ENCODE measurements at regions not wholly inside any gene's neighbourhood (a gene's known extent, or its start where the extent isn't known, plus 50 kb on each side); places are given as distances from the start of the nearest gene placed in this dataset.

DNA sequence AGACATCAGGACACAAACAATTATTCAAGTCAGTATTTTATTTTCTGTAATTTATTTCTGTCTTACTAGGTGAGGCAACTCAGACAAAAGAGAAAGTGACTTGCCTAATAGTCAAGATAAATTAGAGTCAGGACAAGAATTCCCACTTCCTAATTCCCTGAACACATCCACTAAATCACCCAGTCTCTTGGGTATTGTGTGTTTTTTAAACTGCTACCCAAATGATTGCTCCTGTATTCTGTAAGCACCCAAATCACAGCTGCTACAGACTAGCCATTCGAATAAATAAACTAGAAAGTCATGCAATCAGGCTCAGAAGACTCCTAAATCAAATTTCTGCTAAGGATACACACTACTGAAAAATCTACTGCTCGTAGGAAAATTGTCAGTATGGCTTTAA is 263.0 kb downstream of the DUSP6 start:
- Mint-ChIP-seq H3K27ac (no peak overlapping the region), H3K36me3 (ENCODE audit: insufficient read depth in 2 of 2) (peaks cover 25 to 43% of the 10 kb centered on the region in 2 donors), H3K4me3 (no peak overlapping the region), H3K27me3 (ENCODE audit: low read depth) (no peaks in the 10 kb centered on the region), H3K9me3 (peaks cover 19 to 21% of the 10 kb centered on the region in 2 donors), H3K4me1 (ENCODE audit: low read depth) (peaks cover 39% of the 10 kb centered on the region)
- no peak for DNase-seq
- no peak for ATAC-seq (replicated peaks in 1 of 2)

DNA sequence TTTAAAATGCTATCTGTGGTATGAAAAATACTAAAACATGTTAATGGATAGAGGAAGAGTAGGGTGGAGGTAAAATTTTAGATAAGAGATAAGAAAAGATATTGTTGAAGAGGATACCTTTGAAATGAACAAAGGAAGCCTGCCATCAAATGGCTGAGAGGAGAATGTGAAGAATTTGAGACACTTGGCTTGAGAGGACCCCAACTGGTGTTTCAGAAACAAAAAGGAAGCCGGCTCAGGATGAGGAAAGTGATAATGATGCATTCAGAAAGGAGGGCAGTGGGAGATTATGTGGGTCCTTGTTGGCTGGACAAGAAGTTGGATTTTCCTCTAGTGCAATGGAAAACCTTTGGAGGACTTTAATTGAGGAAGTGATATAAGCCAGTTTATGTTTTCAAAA is 264.4 kb downstream of the DUSP6 start:
- ATAC-seq (replicated peaks in 1 of 2), result no peak
- peaks cover 26 to 38% of the 10 kb centered on the region in 2 donors for H3K36me3 Mint-ChIP-seq (ENCODE audit: insufficient read depth in 2 of 2)
- H3K9me3 Mint-ChIP-seq, result peaks cover 15 to 18% of the 10 kb centered on the region in 2 donors
- peaks cover 29% of the 10 kb centered on the region for H3K4me1 Mint-ChIP-seq (ENCODE audit: low read depth)
- no peaks in the 10 kb centered on the region for H3K27me3 Mint-ChIP-seq (ENCODE audit: low read depth)
- no peak for DNase-seq
- H3K27ac Mint-ChIP-seq, result peak overlapping the region; percentile 5
- no peak overlapping the region for H3K4me3 Mint-ChIP-seq

DNA sequence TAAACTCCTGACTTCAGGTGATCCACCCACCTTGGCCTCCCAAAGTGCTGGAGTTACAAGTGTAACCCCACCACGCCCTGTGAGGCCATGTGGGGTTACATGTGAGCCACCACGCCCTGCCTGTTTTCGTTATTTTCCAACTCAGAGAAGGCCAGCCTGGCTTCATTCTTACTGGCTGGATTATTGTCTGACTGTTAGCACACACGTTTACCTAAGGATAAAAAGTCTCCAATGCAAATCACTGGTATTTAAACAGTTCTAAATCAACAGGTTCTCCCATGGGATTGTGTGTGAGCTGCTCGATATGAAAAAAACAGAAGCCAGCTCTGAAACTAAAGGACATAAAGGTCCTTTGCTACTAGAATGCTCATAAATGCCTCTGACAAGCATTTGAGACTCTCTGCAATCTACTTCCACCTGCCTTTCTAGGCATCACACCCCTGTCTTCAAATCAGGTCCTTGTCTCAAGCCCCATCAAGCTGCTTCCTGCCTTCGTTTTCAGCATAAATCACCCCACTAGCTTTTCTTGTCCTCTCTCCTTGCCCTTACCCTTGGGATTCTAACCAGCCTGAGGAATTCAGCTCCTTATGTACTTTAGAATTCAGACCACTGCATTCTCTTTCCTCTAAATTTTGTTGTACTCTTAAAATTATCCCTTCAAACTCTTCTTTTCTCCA is 265.0 kb downstream of the DUSP6 start:
- DNase-seq (no peak), ATAC-seq (replicated peaks in 1 of 2) (no peak)
- Mint-ChIP-seq H3K27me3 (ENCODE audit: low read depth) (no peaks in the 10 kb centered on the region), H3K4me3 (no peak overlapping the region), H3K4me1 (ENCODE audit: low read depth) (peaks cover 27% of the 10 kb centered on the region), H3K9me3 (peaks cover 14 to 15% of the 10 kb centered on the region in 2 donors), H3K27ac (peak overlapping the region; percentile 5), H3K36me3 (ENCODE audit: insufficient read depth in 2 of 2) (peaks cover 25 to 32% of the 10 kb centered on the region in 2 donors)

- H3K9me3 Mint-ChIP-seq, result peaks cover 8 to 10% of the 10 kb centered on the region in 2 donors
- no peak for ATAC-seq (replicated peaks in 1 of 2)
- no peak overlapping the region for H3K27ac Mint-ChIP-seq
- no peak overlapping the region for H3K4me3 Mint-ChIP-seq
- H3K36me3 Mint-ChIP-seq (ENCODE audit: insufficient read depth in 2 of 2), result peaks cover 17% of the 10 kb centered on the region in 2 donors
- no peaks in the 10 kb centered on the region for H3K27me3 Mint-ChIP-seq (ENCODE audit: low read depth)
- no peak for DNase-seq
- H3K4me1 Mint-ChIP-seq (ENCODE audit: low read depth), result peaks cover 36% of the 10 kb centered on the region
Measured at GRCh38 chr12:89085421-89085820, 266.9 kb downstream of the DUSP6 start.

DNA sequence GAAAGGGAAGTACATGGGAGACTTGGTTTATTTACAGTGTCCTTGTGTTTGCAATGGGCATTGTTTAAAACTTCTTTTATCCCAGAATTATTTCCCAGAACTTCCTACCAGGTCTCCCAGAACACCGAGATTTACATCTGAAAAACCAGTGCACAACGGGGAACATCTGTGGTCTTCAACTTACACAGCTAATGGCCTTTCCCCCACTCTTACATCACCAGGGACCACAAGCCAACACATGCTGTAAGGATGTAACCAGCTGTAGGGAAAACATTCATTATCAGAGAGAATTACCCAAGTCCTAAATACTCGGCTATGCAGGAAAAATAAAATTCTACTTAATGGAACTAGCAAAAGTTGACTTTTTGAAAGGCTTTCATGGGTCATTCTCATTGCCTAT is 267.6 kb downstream of the DUSP6 start:
- ATAC-seq (replicated peaks in 1 of 2) (no peak), DNase-seq (no peak)
- peaks cover 36% of the 10 kb centered on the region for H3K4me1 Mint-ChIP-seq (ENCODE audit: low read depth)
- H3K36me3 Mint-ChIP-seq (ENCODE audit: insufficient read depth in 2 of 2), result peaks cover 13% of the 10 kb centered on the region in 2 donors
- H3K9me3 Mint-ChIP-seq, result peaks cover 3 to 7% of the 10 kb centered on the region in 2 donors
- H3K27me3 Mint-ChIP-seq (ENCODE audit: low read depth), result no peaks in the 10 kb centered on the region
- H3K27ac Mint-ChIP-seq, result no peak overlapping the region
- no peak overlapping the region for H3K4me3 Mint-ChIP-seq

DNA sequence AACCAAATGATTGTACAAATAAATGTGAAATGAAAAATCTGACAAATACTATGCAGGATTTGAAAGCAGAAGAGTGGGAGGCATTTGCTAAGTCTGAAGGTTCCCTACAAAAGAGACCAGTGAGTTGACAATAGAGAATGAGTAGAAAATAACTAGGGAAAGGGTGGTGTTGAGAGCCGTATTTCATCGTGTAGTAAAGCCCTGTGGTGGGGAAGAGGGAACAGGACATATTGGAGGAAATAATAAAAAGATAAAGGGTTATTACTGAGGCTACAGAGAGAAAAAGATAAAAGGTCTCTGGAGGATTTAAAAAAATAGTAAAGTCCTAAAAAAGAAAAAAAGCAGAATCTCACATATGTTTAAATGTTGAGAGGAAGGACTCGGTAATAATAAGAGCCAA is 268.8 kb downstream of the DUSP6 start:
- Mint-ChIP-seq H3K4me3 (no peak overlapping the region), H3K9me3 (peaks cover 5 to 7% of the 10 kb centered on the region in 2 donors), H3K27me3 (ENCODE audit: low read depth) (no peaks in the 10 kb centered on the region), H3K27ac (no peak overlapping the region), H3K4me1 (ENCODE audit: low read depth) (peaks cover 35% of the 10 kb centered on the region), H3K36me3 (ENCODE audit: insufficient read depth in 2 of 2) (peaks cover 10 to 13% of the 10 kb centered on the region in 2 donors)
- no peak for ATAC-seq (replicated peaks in 1 of 2)
- DNase-seq, result no peak

GRCh38 chr12:89082370-89082753 is 269.9 kb downstream of the DUSP6 start:
- ATAC-seq (replicated peaks in 1 of 2), result peak in 1 of 2 donors; percentile 54
- no peak for DNase-seq
- Mint-ChIP-seq H3K27me3 (ENCODE audit: low read depth) (no peaks in the 10 kb centered on the region), H3K9me3 (peaks cover 0 to 2% of the 10 kb centered on the region in 2 donors), H3K27ac (no peak overlapping the region), H3K36me3 (ENCODE audit: insufficient read depth in 2 of 2) (peaks cover 3 to 8% of the 10 kb centered on the region in 2 donors), H3K4me1 (ENCODE audit: low read depth) (peaks cover 24% of the 10 kb centered on the region), H3K4me3 (peak overlapping the region; percentile 21 to 32)

- DNase-seq, result no peak
- Mint-ChIP-seq H3K4me1 (ENCODE audit: low read depth) (peaks cover 19% of the 10 kb centered on the region), H3K27ac (peak overlapping the region; percentile 27), H3K36me3 (ENCODE audit: insufficient read depth in 2 of 2) (peaks cover 3 to 8% of the 10 kb centered on the region in 2 donors), H3K4me3 (peak overlapping the region; percentile 21 to 32), H3K9me3 (peaks cover 0 to 2% of the 10 kb centered on the region in 2 donors), H3K27me3 (ENCODE audit: low read depth) (no peaks in the 10 kb centered on the region)
- ATAC-seq (replicated peaks in 1 of 2), result no peak
Measured at GRCh38 chr12:89081719-89082369, 270.5 kb downstream of the DUSP6 start.

GRCh38 chr12:89080793-89081465 is 271.4 kb downstream of the DUSP6 start:
- Mint-ChIP-seq H3K27ac (peak overlapping the region; percentile 16), H3K27me3 (ENCODE audit: low read depth) (no peaks in the 10 kb centered on the region)
- ATAC-seq (replicated peaks in 1 of 2), result no peak

GRCh38 chr12:89075880-89076540 is 276.3 kb downstream of the DUSP6 start:
- no peak for DNase-seq
- H3K4me1 Mint-ChIP-seq (ENCODE audit: low read depth), result peaks cover 33% of the 10 kb centered on the region
- no peaks in the 10 kb centered on the region for H3K27me3 Mint-ChIP-seq (ENCODE audit: low read depth)
- H3K36me3 Mint-ChIP-seq (ENCODE audit: insufficient read depth in 2 of 2), result peaks cover 11 to 14% of the 10 kb centered on the region in 2 donors
- no peak overlapping the region for H3K4me3 Mint-ChIP-seq
- peaks cover 1 to 8% of the 10 kb centered on the region in 2 donors for H3K9me3 Mint-ChIP-seq
- ATAC-seq (replicated peaks in 1 of 2), result no peak
- H3K27ac Mint-ChIP-seq, result no peak overlapping the region

More at GRCh38 chr12:89080793-89081465, 271.4 kb downstream of the DUSP6 start:
- Mint-ChIP-seq H3K36me3 (ENCODE audit: insufficient read depth in 2 of 2) (peaks cover 3 to 8% of the 10 kb centered on the region in 2 donors), H3K9me3 (peaks cover 0 to 4% of the 10 kb centered on the region in 2 donors), H3K4me1 (ENCODE audit: low read depth) (peaks cover 19% of the 10 kb centered on the region), H3K4me3 (no peak overlapping the region)
- DNase-seq, result no peak

DNA sequence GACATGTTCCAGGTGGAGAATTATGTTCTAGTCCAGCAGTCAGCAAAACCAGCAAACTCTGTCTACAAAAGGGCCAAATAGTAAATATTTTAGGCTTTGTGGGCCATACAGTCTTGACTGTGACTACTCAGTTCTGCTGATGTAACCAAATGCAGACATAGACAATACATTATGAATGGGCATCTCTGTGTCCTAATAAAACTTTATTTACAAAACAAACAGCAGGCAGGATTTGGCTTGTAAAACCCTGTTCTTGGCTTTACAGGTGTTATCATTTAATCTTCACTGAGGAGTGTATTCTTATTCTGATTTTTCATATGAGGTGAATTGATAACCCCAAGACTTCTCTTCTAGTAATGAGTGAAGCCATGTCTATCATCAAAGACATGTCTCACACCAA is 278.6 kb downstream of the DUSP6 start:
- ATAC-seq (replicated peaks in 1 of 2), result no peak

DNA sequence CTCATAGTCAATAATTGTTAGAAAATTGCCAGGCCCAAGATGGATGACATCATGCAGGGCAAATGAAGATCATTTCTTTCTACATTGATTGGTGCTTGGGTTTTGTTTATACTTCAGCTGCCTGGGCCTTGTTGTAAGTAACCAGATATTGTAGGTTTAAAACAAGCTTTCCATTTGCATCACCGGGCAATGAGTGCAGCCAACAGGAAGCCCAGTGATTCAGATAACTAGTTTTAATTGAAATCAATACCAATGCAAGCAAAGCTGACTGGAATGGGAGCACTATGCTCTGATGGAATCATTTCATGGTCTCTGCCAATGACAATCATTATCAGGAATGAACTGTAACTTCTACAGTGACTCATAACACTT is 279.3 kb downstream of the DUSP6 start:
- ATAC-seq (replicated peaks in 1 of 2), result peak; percentile 28 to 45
- no peaks in the 10 kb centered on the region for H3K27me3 Mint-ChIP-seq (ENCODE audit: low read depth)
- peak; percentile 17 to 46 for DNase-seq
- H3K4me3 Mint-ChIP-seq, result peak overlapping the region; percentile 37 to 55
- H3K36me3 Mint-ChIP-seq (ENCODE audit: insufficient read depth in 2 of 2), result peaks cover 11 to 13% of the 10 kb centered on the region in 2 donors
- H3K9me3 Mint-ChIP-seq, result peaks cover 5 to 10% of the 10 kb centered on the region in 2 donors
- H3K27ac Mint-ChIP-seq, result peak overlapping the region; percentile 93
- H3K4me1 Mint-ChIP-seq (ENCODE audit: low read depth), result peaks cover 61% of the 10 kb centered on the region

More for the DNA sequence above, 278.6 kb downstream of the DUSP6 start:
- peak overlapping the region; percentile 67 for H3K27ac Mint-ChIP-seq
- peaks cover 5 to 8% of the 10 kb centered on the region in 2 donors for H3K9me3 Mint-ChIP-seq
- no peak for DNase-seq
- no peaks in the 10 kb centered on the region for H3K27me3 Mint-ChIP-seq (ENCODE audit: low read depth)
- H3K36me3 Mint-ChIP-seq (ENCODE audit: insufficient read depth in 2 of 2), result peaks cover 11 to 13% of the 10 kb centered on the region in 2 donors
- no peak overlapping the region for H3K4me3 Mint-ChIP-seq
- peaks cover 54% of the 10 kb centered on the region for H3K4me1 Mint-ChIP-seq (ENCODE audit: low read depth)

Data from activated T-cell treated with anti-CD3 and anti-CD28 coated beads, Interleukin-2, amount 50 U/mL, for 72 hours (primary cell).